Activated naive CD4-positive, alpha-beta T cell treated with anti-CD3 and anti-CD28 coated beads, Interleukin-2, amount 50 U/mL, for 72 hours (primary cell): ENCODE measurements at regions not wholly inside any gene's neighbourhood (a gene's known extent, or its start where the extent isn't known, plus 50 kb on each side); places are given as distances from the start of the nearest gene placed in this dataset.

ENCODE experiments used
- ATAC-seq, 2 donors: fragments of 150-1000 bp; cut with Tn5 transposase; 2 replicates each; pipeline ENCODE4 v1.10.0; 2021; ENCODE audit warnings: mild to moderate bottlenecking in 2 of 2, moderate library complexity in 2 of 2
- DNase-seq, 2 donors: peaks; one replicate each; pipeline ENCODE4 v3.0.0; 2021 to 2022; ENCODE audit warnings: low spot score in 2 of 2
- H3K27ac Mint-ChIP-seq, 2 donors: one replicate each; pipeline ENCODE4 v1.8.0; 2022; ENCODE audit warnings: mild to moderate bottlenecking in 2 of 2, mixed read lengths in 2 of 2
- H3K36me3 Mint-ChIP-seq, 2 donors: one replicate each; pipeline ENCODE4 v1.8.0; 2022; ENCODE audit warnings: mixed read lengths in 2 of 2
- H3K9me3 Mint-ChIP-seq, 2 donors: one replicate each; pipeline ENCODE4 v1.8.0; 2022; ENCODE audit warnings: mixed read lengths in 2 of 2

DNA sequence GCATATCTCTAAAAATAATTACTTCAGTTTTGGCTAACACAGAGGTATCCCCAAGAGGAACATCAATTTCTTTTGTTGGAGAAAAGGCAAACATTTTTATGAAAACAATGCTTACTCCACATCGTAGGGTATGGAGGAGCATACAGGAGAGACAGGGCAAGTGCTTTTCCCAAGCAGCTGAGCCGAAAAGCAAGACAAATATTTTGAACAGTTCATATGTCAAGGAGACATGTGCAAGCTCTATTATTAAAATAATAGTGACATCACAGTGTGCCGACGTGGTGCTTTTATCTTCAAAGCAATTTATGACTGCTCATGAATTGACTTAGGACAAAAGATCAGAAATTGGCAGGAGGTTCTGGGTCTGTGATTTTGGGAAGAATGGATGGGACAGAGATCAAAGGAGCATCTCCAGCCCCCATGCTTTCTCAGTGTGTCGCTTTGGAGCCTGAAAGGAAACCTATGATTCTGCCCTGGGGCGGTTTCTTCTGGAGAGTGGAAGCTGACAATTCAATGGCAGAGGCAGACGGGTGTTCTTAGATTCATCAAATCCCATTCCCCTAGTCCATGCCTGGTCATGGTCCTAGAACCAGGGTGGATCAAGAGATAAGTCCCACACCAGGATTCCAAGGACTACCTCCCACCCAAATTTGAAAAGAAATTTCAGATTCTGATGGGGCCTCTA is 97.1 kb downstream of the JCAD start:
- Mint-ChIP-seq H3K9me3 (peaks cover 0 to 4% of the 10 kb centered on the region in 2 donors), H3K36me3 (no peaks in the 10 kb centered on the region), H3K27ac (no peak overlapping the region)
- DNase-seq (no peak), ATAC-seq (no peak)

DNA sequence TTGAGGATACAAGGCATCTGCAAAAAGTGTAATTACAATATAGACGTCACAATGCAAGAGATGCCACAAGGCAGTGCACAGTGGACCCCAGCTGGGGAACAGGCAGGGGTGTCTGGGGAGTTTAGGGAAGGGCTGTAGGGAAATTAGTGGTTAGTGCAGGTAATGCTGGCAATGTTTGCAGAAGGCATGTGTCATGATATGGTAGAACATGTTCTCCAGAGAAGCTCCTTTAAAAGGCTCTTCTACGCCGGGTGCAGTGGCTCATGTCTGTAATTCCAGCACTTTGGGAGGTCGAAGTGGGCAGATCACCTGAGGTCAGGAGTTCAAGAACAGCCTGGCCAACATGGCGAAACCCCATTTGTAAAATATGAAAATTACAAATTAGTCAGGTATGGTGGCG is 98.0 kb downstream of the JCAD start:
- Mint-ChIP-seq H3K9me3 (peaks cover 0 to 4% of the 10 kb centered on the region in 2 donors), H3K27ac (no peak overlapping the region), H3K36me3 (no peaks in the 10 kb centered on the region)
- DNase-seq (no peak), ATAC-seq (no peak)

DNA sequence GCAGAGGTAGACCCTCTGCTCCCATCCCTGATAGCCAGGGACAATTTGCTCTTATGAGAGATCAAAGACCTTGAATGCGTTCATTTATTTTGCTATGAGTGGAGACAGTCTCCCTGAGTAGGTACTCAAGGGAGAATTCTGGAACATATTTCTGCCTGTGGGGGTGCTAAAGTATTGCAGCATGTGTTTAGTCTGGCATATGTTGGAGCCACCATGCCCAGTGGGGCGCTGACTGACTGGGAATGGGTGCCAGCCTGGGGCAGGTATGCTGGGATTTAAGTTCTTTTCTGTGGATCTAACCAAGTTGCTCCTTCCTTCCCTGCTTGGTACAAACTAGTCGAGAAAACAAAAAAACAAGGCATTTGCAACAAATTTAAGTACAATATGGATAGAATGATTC is 99.1 kb downstream of the JCAD start:
- H3K36me3 Mint-ChIP-seq: no peaks in the 10 kb centered on the region
- ATAC-seq: no peak

DNA sequence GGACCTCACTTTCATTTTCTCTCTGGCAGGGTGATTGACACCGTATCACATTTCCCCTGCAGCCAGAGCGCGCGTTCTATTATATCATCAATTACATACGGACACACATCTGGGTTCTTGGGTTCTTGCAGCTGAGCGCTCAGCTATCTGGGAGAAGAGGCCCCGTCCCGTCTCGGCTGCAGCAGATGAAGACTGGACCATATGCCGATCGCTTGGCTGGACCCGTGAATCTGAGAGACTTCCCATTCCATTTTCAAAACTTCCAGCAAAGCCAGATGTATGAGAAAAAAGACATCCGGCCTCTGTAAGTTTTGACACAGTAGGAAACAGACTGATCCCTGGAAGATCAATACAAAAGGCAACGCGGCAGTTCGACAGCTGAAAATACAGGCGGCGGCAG is 99.8 kb downstream of the JCAD start:
- no peak for DNase-seq
- no peak overlapping the region for H3K27ac Mint-ChIP-seq
- no peaks in the 10 kb centered on the region for H3K36me3 Mint-ChIP-seq
- H3K9me3 Mint-ChIP-seq: peaks cover 0 to 4% of the 10 kb centered on the region in 2 donors
- ATAC-seq: no peak

More for the DNA sequence above, 99.1 kb downstream of the JCAD start:
- DNase-seq: no peak
- Mint-ChIP-seq H3K27ac (no peak overlapping the region), H3K9me3 (peaks cover 0 to 4% of the 10 kb centered on the region in 2 donors)

DNA sequence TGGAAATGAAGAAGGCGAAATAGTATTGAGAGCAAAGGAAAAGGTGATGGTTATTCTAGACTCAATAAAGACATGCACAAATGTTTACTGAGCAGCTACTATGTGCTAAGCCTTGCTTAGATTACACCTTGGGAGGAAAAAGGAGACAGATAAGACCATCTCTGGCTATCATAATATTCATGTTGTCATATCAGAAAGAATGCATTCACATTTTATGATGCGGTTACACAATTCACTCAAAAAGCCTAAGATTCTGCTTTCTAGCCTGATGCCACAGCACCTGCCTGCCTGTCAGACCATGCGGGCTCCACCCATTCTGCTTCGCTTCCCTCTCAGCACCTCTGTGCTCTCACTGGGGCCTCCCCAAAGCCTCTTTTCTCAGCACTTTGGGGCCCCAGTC is 100.9 kb downstream of the JCAD start:
- ATAC-seq (no peak), DNase-seq (no peak)
- H3K36me3 Mint-ChIP-seq: no peaks in the 10 kb centered on the region
- H3K27ac Mint-ChIP-seq: no peak overlapping the region
- peaks cover 0 to 4% of the 10 kb centered on the region in 2 donors for H3K9me3 Mint-ChIP-seq

DNA sequence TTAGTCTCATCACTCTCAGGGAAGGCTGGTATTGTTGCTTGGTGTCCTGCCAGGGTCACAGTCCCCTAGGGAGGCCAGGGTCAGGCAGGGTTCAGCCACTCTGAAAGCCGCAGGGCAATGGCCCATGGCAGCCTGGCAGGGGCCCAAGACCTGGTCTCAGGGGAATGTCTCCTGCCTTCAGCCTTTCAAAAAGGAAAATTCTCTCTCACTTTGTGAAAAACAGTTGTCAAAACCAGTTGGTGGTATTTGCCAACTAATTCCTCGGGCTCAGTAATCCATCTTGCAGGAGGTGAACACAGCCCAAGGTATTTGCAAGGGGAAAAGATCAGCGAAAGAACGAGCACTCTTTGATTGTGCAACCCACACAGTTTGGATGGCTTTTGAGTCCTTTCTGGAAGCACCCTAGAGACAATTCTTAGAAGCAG is 101.5 kb downstream of the JCAD start:
- DNase-seq (no peak), ATAC-seq (no peak)
- Mint-ChIP-seq H3K27ac (no peak overlapping the region), H3K9me3 (peaks cover 0 to 4% of the 10 kb centered on the region in 2 donors), H3K36me3 (no peaks in the 10 kb centered on the region)

DNA sequence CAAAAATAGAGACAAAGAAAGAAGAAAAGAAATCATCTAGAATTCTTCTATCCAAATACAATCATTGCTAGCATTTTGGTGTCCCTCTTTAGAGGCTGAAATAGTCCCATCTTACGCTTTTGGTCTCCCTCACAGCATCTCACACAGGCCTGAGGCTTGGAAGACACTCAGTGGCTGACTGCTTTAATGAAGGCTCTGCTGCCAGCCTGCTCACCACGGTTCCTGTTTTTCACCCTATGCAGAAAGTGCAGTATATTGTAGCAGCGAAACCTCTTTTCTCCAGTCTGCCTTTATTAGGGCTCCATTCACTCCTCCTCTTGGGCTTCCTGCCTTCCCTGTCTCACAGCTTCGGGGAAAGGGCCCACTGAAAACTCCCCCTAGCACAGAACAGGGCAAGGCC is 102.2 kb downstream of the JCAD start:
- Mint-ChIP-seq H3K9me3 (peaks cover 0 to 4% of the 10 kb centered on the region in 2 donors), H3K36me3 (no peaks in the 10 kb centered on the region), H3K27ac (no peak overlapping the region)
- no peak for ATAC-seq
- DNase-seq: no peak

DNA sequence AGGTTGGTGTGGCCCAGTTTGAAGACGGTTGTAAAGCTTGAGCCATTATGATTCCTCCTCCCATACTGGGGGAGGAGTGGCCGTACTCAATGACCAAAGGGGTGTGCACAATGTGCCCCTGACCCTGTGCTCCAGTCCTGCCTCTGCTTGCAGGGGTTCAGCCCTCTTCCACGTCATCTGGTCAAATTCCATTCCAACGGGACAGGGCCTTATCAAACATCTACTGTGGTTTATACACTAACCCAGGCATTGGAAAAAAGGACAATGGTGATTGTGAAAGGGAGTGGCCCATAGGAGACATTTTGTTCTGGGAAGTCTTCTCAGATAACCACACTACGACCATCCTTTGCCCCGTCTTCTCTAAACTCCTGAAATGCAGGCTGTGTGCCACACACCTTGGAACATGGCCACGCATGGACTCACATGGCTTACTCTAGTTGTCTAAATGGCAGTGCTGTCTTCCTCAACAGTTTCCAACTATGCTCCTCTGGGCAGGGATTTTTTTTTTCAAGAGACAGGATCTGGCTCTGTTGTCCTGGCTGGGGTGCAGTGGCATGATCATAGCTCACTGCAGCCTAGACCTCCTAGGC is 103.0 kb downstream of the JCAD start:
- Mint-ChIP-seq H3K9me3 (peaks cover 0 to 4% of the 10 kb centered on the region in 2 donors), H3K36me3 (no peaks in the 10 kb centered on the region), H3K27ac (no peak overlapping the region)
- no peak for ATAC-seq
- no peak for DNase-seq

DNA sequence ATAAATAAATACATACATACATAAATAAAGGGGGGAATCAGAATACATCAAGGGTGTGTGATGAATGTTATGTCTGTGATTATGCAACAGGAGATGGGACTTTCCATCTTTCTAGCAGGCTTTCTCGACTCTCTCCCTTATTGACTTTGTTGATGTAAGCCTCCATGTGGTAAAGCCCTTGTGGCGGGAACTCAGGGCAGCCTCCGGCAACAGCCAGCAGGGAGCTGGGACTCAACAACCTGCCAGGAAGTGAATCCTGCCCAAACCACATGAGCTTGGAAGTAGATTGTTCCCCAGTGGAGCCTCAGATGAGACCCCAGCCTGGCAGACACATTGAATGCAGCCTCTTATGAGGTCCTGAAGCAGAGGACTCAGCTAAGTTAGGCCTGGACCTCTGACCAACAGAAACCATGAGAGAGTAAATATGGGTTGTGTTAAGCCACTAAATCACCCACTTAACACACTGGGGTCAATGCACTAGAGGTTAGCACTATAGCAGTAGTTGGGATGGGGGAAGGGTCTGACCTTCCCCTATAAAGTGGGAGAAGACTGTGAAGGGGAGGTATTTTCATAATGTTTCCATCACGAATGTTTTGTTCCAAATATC is 104.0 kb downstream of the JCAD start:
- no peak for ATAC-seq
- Mint-ChIP-seq H3K27ac (no peak overlapping the region), H3K9me3 (peaks cover 0 to 4% of the 10 kb centered on the region in 2 donors), H3K36me3 (no peaks in the 10 kb centered on the region)
- DNase-seq: no peak

DNA sequence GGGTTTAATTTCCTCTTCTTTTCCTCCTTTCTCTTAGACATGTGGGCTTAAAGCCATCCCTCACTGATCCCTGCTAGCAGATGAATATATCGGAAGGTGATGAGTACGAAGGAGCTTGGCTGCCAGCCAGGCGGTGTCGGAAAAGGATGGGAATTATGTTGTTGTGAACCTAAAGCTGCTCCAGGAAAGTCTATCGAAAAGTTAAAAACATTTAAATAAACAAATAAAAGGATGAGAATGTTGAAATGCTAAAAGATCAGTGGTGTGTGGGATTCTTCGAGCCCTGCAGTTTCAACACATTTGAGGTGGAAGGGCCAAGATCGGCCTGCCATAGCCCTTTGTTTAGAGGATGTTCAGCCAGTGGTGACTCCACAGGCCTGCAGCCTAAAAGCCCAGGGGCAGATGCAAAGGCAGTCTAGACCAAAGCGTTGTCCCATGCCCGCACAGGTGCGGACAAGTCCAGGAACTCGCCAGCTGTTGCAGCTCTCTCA is 107.9 kb downstream of the JCAD start:
- Mint-ChIP-seq H3K36me3 (no peaks in the 10 kb centered on the region), H3K27ac (no peak overlapping the region), H3K9me3 (no peaks in the 10 kb centered on the region)
- no peak for DNase-seq
- ATAC-seq: no peak

DNA sequence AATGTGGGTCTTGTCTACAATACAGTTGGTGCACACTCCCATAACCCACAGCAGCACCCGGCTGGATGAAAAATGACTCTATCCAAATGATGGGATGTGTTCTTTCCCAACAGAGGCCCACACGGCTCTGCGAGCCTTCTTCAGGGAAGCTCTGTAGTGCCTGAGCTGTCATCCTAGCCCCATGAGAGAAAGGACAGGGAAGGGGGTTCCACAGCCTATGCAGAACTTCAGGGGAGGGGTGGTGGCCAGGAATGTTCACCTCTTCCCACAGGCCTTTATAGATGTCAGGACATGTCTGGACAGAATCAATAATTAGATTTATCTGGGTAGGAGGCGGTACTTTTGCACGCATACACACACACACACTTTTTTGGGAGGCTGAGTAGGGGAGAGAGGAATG is 109.0 kb downstream of the JCAD start:
- no peak for DNase-seq
- Mint-ChIP-seq H3K27ac (no peak overlapping the region), H3K36me3 (no peaks in the 10 kb centered on the region)

DNA sequence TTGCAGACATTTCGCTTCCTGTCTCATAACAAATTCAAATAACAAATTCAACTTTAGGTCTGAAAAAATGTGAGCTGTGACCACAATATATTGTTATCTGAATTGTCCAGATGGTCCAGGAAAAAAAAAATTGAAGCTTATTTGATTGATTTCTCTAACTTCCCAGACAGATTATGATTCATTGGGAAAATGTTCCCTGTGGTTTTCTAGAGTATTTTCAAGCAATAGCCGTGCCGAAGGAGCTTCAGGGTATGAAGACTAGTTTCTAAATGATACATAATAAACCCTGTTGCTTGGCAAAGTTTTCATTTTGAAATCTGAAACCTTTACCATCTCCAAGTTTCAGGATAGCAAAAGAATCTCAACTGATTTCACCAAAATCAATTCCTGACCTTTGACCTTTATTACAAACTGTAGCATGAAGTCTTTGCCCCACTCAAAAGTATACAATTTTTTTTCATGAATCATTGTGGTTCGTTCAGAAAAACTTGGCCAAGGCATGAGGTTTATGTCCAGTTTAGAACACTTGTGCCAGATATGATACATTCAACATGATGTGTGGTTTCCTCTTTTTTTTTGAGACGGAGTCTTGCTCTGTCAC is 109.9 kb downstream of the JCAD start:
- peak overlapping the region in 1 of 2 donors; percentile 38 for H3K27ac Mint-ChIP-seq
- H3K36me3 Mint-ChIP-seq: no peaks in the 10 kb centered on the region
- no peaks in the 10 kb centered on the region for H3K9me3 Mint-ChIP-seq
- ATAC-seq: peak; percentile 45 to 64
- DNase-seq: no peak

More for the DNA sequence above, 109.0 kb downstream of the JCAD start:
- H3K9me3 Mint-ChIP-seq: no peaks in the 10 kb centered on the region
- no peak for ATAC-seq

DNA sequence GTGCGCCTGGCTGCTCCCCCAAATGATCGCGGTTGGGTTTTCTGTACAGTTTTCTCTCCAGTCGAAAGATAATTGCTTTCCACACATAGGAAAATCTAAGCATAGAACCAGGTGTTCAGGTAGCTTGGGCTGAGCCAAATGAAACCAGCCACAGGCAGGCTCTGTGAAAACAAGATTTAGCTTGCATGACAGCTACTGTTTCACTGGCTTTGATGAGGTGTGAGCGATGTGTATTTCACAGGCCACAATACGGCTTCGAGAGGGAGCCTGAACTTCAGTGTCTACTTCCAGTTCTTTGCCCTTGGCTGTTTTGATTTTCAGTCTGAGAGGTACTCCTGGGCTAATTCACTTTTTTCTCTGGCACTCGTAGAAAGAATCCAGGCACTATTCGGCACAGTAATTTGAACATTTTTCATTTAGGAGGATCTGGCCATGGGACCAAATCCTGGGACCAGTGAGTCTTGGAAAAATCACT is 110.5 kb downstream of the JCAD start:
- Mint-ChIP-seq H3K36me3 (no peaks in the 10 kb centered on the region), H3K9me3 (no peaks in the 10 kb centered on the region), H3K27ac (peak overlapping the region in 1 of 2 donors; percentile 38)
- peak in 1 of 2 donors; percentile 35 for DNase-seq
- peak; percentile 79 to 93 for ATAC-seq

DNA sequence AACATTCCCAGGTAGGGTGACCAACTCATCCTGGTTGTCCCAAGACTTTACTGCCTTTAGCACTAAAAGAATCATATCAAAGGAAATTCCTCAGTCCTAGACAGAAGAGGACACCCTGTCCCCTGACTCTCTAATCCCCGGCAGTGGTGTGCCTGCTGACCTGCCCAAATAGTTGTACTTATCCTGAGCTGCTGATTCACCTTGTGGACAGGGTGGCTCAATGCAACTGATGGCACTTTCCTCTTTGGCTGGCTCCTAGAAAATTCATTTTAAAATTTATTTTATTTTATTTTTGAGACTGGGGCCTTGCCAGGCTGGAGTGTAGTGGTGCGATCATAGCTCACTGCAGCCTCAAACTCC is 111.7 kb downstream of the JCAD start:
- Mint-ChIP-seq H3K9me3 (no peaks in the 10 kb centered on the region), H3K27ac (no peak overlapping the region), H3K36me3 (no peaks in the 10 kb centered on the region)
- DNase-seq (no peak), ATAC-seq (no peak)

DNA sequence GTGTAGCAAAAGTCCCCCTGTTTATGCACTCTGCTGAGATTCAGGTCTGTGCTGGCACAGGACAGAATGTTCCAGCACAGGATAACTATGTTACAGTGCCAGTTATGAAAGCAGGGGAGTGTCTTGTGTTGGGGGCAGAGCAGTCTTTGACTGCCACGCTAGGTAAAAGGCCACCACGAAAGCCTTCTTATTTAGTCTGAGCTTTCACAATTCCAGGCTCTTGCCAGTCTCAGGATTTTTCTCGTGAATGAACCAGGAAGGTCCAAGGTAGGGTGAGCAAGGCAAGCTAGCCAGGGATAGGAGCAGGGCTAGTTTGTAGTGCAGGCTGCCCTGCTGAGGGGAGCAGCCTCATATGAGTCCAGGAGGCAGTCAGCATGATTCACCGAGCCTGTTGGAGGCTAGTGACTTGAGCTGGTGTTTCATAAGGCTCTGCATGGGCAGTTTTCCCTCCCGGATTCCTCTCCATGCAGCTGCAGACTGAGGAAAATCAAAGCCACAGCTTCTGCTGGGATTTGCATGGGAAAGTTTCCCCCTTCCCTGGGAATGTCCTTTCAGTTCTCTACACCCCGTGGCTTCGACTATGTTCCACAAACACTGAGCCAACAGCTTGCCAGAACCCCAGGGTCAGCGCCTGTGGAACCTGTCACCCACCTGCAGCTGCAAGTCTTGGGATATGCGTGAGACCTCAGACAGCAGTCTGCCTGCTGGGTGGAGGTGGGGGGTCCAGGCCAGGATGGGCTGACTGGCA is 112.3 kb downstream of the JCAD start:
- Mint-ChIP-seq H3K36me3 (no peaks in the 10 kb centered on the region), H3K27ac (no peak overlapping the region), H3K9me3 (no peaks in the 10 kb centered on the region)
- no peak for DNase-seq
- ATAC-seq: no peak

DNA sequence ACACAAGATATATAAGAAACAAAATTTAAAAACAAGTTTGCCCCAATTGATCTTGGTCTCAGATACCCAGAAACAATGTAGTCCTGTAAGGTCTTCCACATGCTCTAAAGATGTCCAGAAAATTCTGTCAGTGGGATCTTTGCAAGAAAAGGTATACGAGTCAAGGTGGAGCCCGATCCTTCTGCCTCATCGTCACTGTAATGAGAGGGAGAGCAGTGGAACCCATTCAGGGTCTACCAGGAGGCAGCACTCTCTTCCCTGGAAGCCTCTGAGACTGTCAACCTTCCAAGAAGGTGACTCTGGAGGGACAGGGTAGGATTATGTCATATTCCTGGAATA is 112.8 kb downstream of the JCAD start:
- H3K27ac Mint-ChIP-seq: no peak overlapping the region
- H3K36me3 Mint-ChIP-seq: no peaks in the 10 kb centered on the region
- ATAC-seq (no peak), DNase-seq (no peak)
- no peaks in the 10 kb centered on the region for H3K9me3 Mint-ChIP-seq

DNA sequence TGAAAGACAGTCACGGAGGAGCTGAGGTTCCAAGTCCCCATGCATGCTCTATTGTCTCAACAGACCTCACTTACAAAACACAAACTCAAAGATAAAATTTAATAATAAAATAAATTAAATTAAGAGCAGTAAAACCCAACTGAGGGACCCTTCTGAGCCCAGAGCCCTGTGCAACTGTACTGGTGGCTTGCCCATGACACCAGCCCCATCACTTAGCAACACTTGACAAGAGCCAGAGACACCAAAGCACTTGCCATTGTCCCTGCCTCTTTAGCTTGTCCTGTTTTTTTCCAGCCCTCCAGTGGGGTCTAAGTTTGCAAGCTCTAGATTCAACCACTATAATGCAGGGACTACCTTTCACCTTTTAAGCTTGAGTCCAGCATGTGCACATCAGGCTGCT is 117.9 kb downstream of the JCAD start:
- ATAC-seq: no peak
- no peaks in the 10 kb centered on the region for H3K36me3 Mint-ChIP-seq

More for the DNA sequence above, 117.9 kb downstream of the JCAD start:
- H3K27ac Mint-ChIP-seq: no peak overlapping the region
- H3K9me3 Mint-ChIP-seq: no peaks in the 10 kb centered on the region
- DNase-seq: no peak
